ENCODE measurements at regions not wholly inside any gene's neighbourhood (a gene's known extent, or its start where the extent isn't known, plus 50 kb on each side); places are given as distances from the start of the nearest gene placed in this dataset.

DNA sequence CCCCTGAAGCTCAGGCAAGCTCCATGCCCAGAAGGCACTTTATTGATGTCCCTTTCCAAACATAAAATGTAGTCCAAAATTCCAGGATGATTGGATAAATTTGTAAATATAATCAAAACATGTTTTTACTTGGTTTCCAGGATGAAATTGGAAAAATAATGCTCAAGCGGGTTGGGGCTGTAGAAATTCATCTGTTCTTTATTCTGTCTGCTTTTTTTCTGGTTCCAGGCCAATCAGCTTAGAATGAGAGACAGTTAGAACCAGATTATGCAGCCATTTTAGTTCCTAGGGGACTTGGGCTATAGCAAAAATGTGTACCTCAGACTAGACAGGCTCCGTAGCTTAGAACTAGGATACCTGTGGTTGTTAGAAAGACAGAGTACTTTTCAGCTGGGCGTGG lies 450.8 kb downstream of the MCTP2 start:
- TF ChIP-seq, protein P1, sequence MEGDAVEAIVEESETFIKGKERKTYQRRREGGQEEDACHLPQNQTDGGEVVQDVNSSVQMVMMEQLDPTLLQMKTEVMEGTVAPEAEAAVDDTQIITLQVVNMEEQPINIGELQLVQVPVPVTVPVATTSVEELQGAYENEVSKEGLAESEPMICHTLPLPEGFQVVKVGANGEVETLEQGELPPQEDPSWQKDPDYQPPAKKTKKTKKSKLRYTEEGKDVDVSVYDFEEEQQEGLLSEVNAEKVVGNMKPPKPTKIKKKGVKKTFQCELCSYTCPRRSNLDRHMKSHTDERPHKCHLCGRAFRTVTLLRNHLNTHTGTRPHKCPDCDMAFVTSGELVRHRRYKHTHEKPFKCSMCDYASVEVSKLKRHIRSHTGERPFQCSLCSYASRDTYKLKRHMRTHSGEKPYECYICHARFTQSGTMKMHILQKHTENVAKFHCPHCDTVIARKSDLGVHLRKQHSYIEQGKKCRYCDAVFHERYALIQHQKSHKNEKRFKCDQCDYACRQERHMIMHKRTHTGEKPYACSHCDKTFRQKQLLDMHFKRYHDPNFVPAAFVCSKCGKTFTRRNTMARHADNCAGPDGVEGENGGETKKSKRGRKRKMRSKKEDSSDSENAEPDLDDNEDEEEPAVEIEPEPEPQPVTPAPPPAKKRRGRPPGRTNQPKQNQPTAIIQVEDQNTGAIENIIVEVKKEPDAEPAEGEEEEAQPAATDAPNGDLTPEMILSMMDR (IDR thresholded peaks at IDR 0.05), result no peak
- TF ChIP-seq POLR2AphosphoS5 (IDR thresholded peaks at IDR 0.05), result no peak
